Mesothelial cell of epicardium (in vitro differentiated cells): ENCODE measurements at regions not wholly inside any gene's neighbourhood (a gene's known extent, or its start where the extent isn't known, plus 50 kb on each side); places are given as distances from the start of the nearest gene placed in this dataset.

Experiments used
- DNase-seq, 2 experiments: peaks; one replicate each; pipeline ENCODE4 v3.0.0; 2021; ENCODE audit warnings: low spot score in 2 of 2; ENCODE audit not compliant: unreplicated experiment in 2 of 2
- H3K27ac Mint-ChIP-seq: 2 replicates; pipeline ENCODE4 v1.8.0; 2021; ENCODE audit warnings: mixed read lengths
- H3K27me3 Mint-ChIP-seq: 2 replicates; pipeline ENCODE4 v1.8.0; 2021; ENCODE audit warnings: low read depth, mixed read lengths
- H3K36me3 Mint-ChIP-seq: 2 replicates; pipeline ENCODE4 v1.8.0; 2021; ENCODE audit warnings: mixed read lengths
- H3K4me1 Mint-ChIP-seq: 2 replicates; pipeline ENCODE4 v1.8.0; 2021; ENCODE audit warnings: mixed read lengths
- H3K4me3 Mint-ChIP-seq: 2 replicates; pipeline ENCODE4 v1.8.0; 2021; ENCODE audit warnings: mild to moderate bottlenecking, moderate library complexity, mixed read lengths
- H3K9me3 Mint-ChIP-seq: 2 replicates; pipeline ENCODE4 v1.8.0; 2021; ENCODE audit warnings: mixed read lengths
- CTCF ChIP-seq: fragments of 200-600 bp; sonication (generic); IDR thresholded peaks from one replicate; pipeline ENCODE4 v1.5.0; 2021; ENCODE audit warnings: antibody characterized with exemption; ENCODE audit not compliant: unreplicated experiment

- peaks cover 3% of the 10 kb centered on the region for H3K36me3 Mint-ChIP-seq
- TF ChIP-seq CTCF: no peak
- no peak overlapping the region for H3K27ac Mint-ChIP-seq
- H3K4me3 Mint-ChIP-seq: no peak overlapping the region
- peaks cover 11% of the 10 kb centered on the region for H3K9me3 Mint-ChIP-seq
- H3K27me3 Mint-ChIP-seq: no peaks in the 10 kb centered on the region
- H3K4me1 Mint-ChIP-seq: peaks cover 10% of the 10 kb centered on the region
- no peak for DNase-seq
Observed at GRCh38 chr10:30158325-30158960, 99.1 kb upstream of the JCAD start.

- no peaks in the 10 kb centered on the region for H3K27me3 Mint-ChIP-seq
- TF ChIP-seq CTCF: no peak
- peaks cover 23% of the 10 kb centered on the region for H3K9me3 Mint-ChIP-seq
- H3K27ac Mint-ChIP-seq: no peak overlapping the region
- H3K4me1 Mint-ChIP-seq: peaks cover 4% of the 10 kb centered on the region
- no peak for DNase-seq
- peaks cover 3% of the 10 kb centered on the region for H3K36me3 Mint-ChIP-seq
- H3K4me3 Mint-ChIP-seq: no peak overlapping the region
Observed at GRCh38 chr10:30155401-30155800, 96.0 kb upstream of the JCAD start.

GRCh38 chr10:30154561-30154960 is 95.2 kb upstream of the JCAD start:
- DNase-seq: no peak
- no peak overlapping the region for H3K27ac Mint-ChIP-seq
- peaks cover 3% of the 10 kb centered on the region for H3K36me3 Mint-ChIP-seq
- no peaks in the 10 kb centered on the region for H3K27me3 Mint-ChIP-seq
- no peaks in the 10 kb centered on the region for H3K4me1 Mint-ChIP-seq
- H3K9me3 Mint-ChIP-seq: peaks cover 27% of the 10 kb centered on the region
- H3K4me3 Mint-ChIP-seq: no peak overlapping the region
- TF ChIP-seq CTCF: no peak

GRCh38 chr10:30154126-30154525 is 94.7 kb upstream of the JCAD start:
- DNase-seq: no peak
- H3K27ac Mint-ChIP-seq: no peak overlapping the region
- no peaks in the 10 kb centered on the region for H3K27me3 Mint-ChIP-seq
- TF ChIP-seq CTCF: no peak
- no peaks in the 10 kb centered on the region for H3K4me1 Mint-ChIP-seq
- H3K9me3 Mint-ChIP-seq: peaks cover 27% of the 10 kb centered on the region
- H3K4me3 Mint-ChIP-seq: no peak overlapping the region
- peaks cover 3% of the 10 kb centered on the region for H3K36me3 Mint-ChIP-seq

- Mint-ChIP-seq H3K9me3 (peaks cover 41% of the 10 kb centered on the region), H3K27ac (no peak overlapping the region), H3K36me3 (peaks cover 3% of the 10 kb centered on the region), H3K4me3 (no peak overlapping the region), H3K27me3 (no peaks in the 10 kb centered on the region), H3K4me1 (no peaks in the 10 kb centered on the region)
- DNase-seq: no peak
- TF ChIP-seq CTCF: no peak
Observed at GRCh38 chr10:30151581-30152389, 92.4 kb upstream of the JCAD start.
